HCT116 (cell line): ENCODE measurements at regions not wholly inside any gene's neighbourhood (a gene's known extent, or its start where the extent isn't known, plus 50 kb on each side); places are given as distances from the start of the nearest gene placed in this dataset.

Experiments
- ATAC-seq: fragments of 200-7000 bp; cut with Tn5 transposase; 2 replicates; pipeline ENCODE4 v1.9.1; 2020; ENCODE audit warnings: mild to moderate bottlenecking, moderate library complexity
- BruUV-seq: library from RNA; stranded (reverse); fragments of 400-500 nt; replicated peaks from 2 replicates; lab custom pipeline; 2021; lab: Mats Ljungman, UMichigan
- CTCF ChIA-PET: fragments of 300-600 bp; sonication (Branson Sonifier 250); formaldehyde crosslinking; loops from one replicate; lab custom pipeline; 2021; ENCODE audit warnings: antibody characterized with exemption; lab: Charles Lee
- POLR2A ChIA-PET: fragments of 300-600, 350-600 bp; sonication (Branson Sonifier 250); formaldehyde crosslinking; loops from one replicate; lab custom pipeline; 2021; ENCODE audit warnings: antibody characterized with exemption; lab: Charles Lee
- RAD21 ChIA-PET, 2 experiments: fragments of 300-600 bp; sonication (Branson Sonifier 250); formaldehyde crosslinking; loops; one replicate each; lab custom pipeline; 2023; ENCODE audit warnings: low total read pairs in 2 of 2; ENCODE audit not compliant: uncharacterized antibody in 2 of 2, unreplicated experiment in 2 of 2, low non-redundant PET in 1 of 2; lab: Charles Lee
- DNase-seq: peaks from one replicate; pipeline ENCODE4 v3.0.0-alpha.2; 2010; ENCODE audit warnings: low read depth, low spot score
- H2AFZ ChIP-seq: fragments of 200-600 bp; shearing (Covaris generic), sonication (generic); 2 replicates; pipeline ENCODE4 v1.6.1; 2017; ENCODE audit warnings: low read depth, mixed run types, mixed read lengths, antibody characterized with exemption, low read length; ENCODE audit not compliant: poor library complexity, severe bottlenecking
- H3K27ac ChIP-seq: 2 replicates; pipeline ENCODE4 v1.5.1; 2012; ENCODE audit warnings: low read depth, low read length
- H3K27me3 ChIP-seq: fragments of 200-600 bp; sonication (generic); 2 replicates; pipeline ENCODE4 v1.6.1; 2016; ENCODE audit warnings: mixed run types, low read length, mixed read lengths; ENCODE audit not compliant: insufficient read depth
- H3K36me3 ChIP-seq, 2 experiments: fragments of 200-500 bp in 1 of 2; fragments of 200-600 bp in 1 of 2; sonication (Bioruptor generic) in 1 of 2; sonication (generic) in 1 of 2; 2 replicates each; pipeline versions ENCODE4 v1.5.1 to v1.6.1; 2014 to 2016; ENCODE audit warnings: low read length in 2 of 2, inconsistent platforms in 1 of 2, mixed read lengths in 1 of 2, mixed run types in 1 of 2; ENCODE audit not compliant: insufficient read depth in 2 of 2, control insufficient read depth in 1 of 2
- H3K4me1 ChIP-seq, 2 experiments: fragments of 200-600 bp in 1 of 2; sonication (generic) in 1 of 2; 2 replicates each; pipeline versions ENCODE4 v1.5.1 to v1.6.1; 2012 to 2017; ENCODE audit warnings: low read length in 2 of 2, inconsistent platforms in 1 of 2, mild to moderate bottlenecking in 1 of 2, mixed read lengths in 1 of 2, mixed run types in 1 of 2, moderate library complexity in 1 of 2; ENCODE audit not compliant: insufficient read depth in 2 of 2, control insufficient read depth in 1 of 2
- H3K4me2 ChIP-seq: fragments of 200-600 bp; sonication (generic); 2 replicates; pipeline ENCODE4 v1.6.1; 2017; ENCODE audit warnings: mixed run types, low read length, mixed read lengths
- H3K4me3 ChIP-seq, 2 experiments: fragments of 200-600 bp in 1 of 2; sonication (generic) in 1 of 2; replicated peaks in 1 of 2; 2 replicates each; pipeline ENCODE4 v1.5.1; 2011 to 2016; ENCODE audit warnings: low read length in 2 of 2, control low read depth in 1 of 2, low read depth in 1 of 2, mild to moderate bottlenecking in 1 of 2, mixed read lengths in 1 of 2, mixed run types in 1 of 2
- H3K79me2 ChIP-seq: fragments of 200-600 bp; sonication (generic); 2 replicates; pipeline ENCODE4 v1.6.1; 2017; ENCODE audit warnings: mild to moderate bottlenecking, mixed run types, low read length, moderate library complexity, mixed read lengths; ENCODE audit not compliant: insufficient read depth
- H3K9ac ChIP-seq: fragments of 200-600 bp; sonication (generic); 2 replicates; pipeline ENCODE4 v1.6.1; 2016; ENCODE audit warnings: low read length, mixed read lengths
- H3K9me2 ChIP-seq: fragments of 200-600 bp; sonication (generic), shearing (Covaris generic); 2 replicates; pipeline ENCODE4 v1.6.1; 2017; ENCODE audit warnings: mixed run types, mild to moderate bottlenecking, moderate library complexity; ENCODE audit not compliant: insufficient read depth
- H3K9me3 ChIP-seq, 2 experiments: fragments of 200-500 bp in 1 of 2; fragments of 200-600 bp in 1 of 2; sonication (Bioruptor generic) in 1 of 2; sonication (generic) in 1 of 2; 2 replicates each; pipeline ENCODE4 v1.6.1; 2014 to 2017; ENCODE audit warnings: low read length in 2 of 2, mixed read lengths in 2 of 2, inconsistent platforms in 1 of 2, low read depth in 1 of 2, mild to moderate bottlenecking in 1 of 2, mixed run types in 1 of 2, moderate library complexity in 1 of 2; ENCODE audit not compliant: control insufficient read depth in 1 of 2, insufficient read depth in 1 of 2
- H4K20me1 ChIP-seq: fragments of 200-600 bp; sonication (generic), shearing (Covaris generic); 2 replicates; pipeline ENCODE4 v1.6.1; 2017; ENCODE audit warnings: mixed run types, mild to moderate bottlenecking, moderate library complexity; ENCODE audit not compliant: insufficient read depth
- CEBPB ChIP-seq: IDR thresholded peaks from 2 replicates; pipeline ENCODE4 v1.6.1; 2012; ENCODE audit warnings: low read depth
- EGR1 ChIP-seq: IDR thresholded peaks from 2 replicates; pipeline ENCODE4 v1.6.1; 2012; ENCODE audit warnings: low read depth
- ELF1 ChIP-seq: IDR thresholded peaks from 2 replicates; pipeline ENCODE4 v1.6.1; 2012; ENCODE audit warnings: low read depth, borderline replicate concordance
- EZH2 ChIP-seq: fragments of 200-600 bp; sonication (generic); IDR thresholded peaks from 2 replicates; pipeline ENCODE4 v1.6.1; 2017; ENCODE audit warnings: antibody characterized with exemption, mixed run types
- EZH2phosphoT487 ChIP-seq: fragments of 200-600 bp; IDR thresholded peaks from 2 replicates; pipeline ENCODE4 v1.6.1; 2018; ENCODE audit warnings: antibody characterized with exemption, borderline replicate concordance
- FOSL1 ChIP-seq: IDR thresholded peaks from 2 replicates; pipeline ENCODE4 v1.6.1; 2012; ENCODE audit warnings: low read depth
- JUND ChIP-seq: IDR thresholded peaks from 2 replicates; pipeline ENCODE4 v1.6.1; 2012
- POLR2A ChIP-seq: IDR thresholded peaks from 2 replicates; pipeline ENCODE4 v1.7.0; 2011; ENCODE audit warnings: borderline replicate concordance; ENCODE audit not compliant: insufficient read depth, insufficient read length; ENCODE audit errors: extremely low read depth
- POLR2AphosphoS5 ChIP-seq: IDR thresholded peaks from 2 replicates; pipeline ENCODE4 v1.6.1; 2011; ENCODE audit warnings: mild to moderate bottlenecking, low read depth, low read length, moderate library complexity
- RAD21 ChIP-seq: IDR thresholded peaks from 2 replicates; pipeline ENCODE4 v1.6.1; 2012; ENCODE audit warnings: low read depth, mild to moderate bottlenecking
- SIN3A ChIP-seq: IDR thresholded peaks from 2 replicates; pipeline ENCODE4 v1.6.1; 2012; ENCODE audit warnings: low read depth
- SP1 ChIP-seq: IDR thresholded peaks from 2 replicates; pipeline ENCODE4 v1.6.1; 2012; ENCODE audit warnings: low read depth
- SRF ChIP-seq: IDR thresholded peaks from 2 replicates; pipeline ENCODE4 v1.6.1; 2012; ENCODE audit warnings: low read depth
- TCF7L2 ChIP-seq: IDR thresholded peaks from 2 replicates; pipeline ENCODE4 v1.7.0; 2011; ENCODE audit warnings: borderline replicate concordance, inconsistent platforms; ENCODE audit not compliant: insufficient read depth, insufficient read length; ENCODE audit errors: extremely low read depth
- YY1 ChIP-seq: IDR thresholded peaks from 2 replicates; pipeline ENCODE4 v1.6.1; 2011; ENCODE audit warnings: low read length, low read depth, moderate library complexity, mild to moderate bottlenecking; ENCODE audit not compliant: insufficient replicate concordance; ENCODE audit errors: extremely low read depth
- ZBTB33 ChIP-seq: IDR thresholded peaks from 2 replicates; pipeline ENCODE4 v1.6.1; 2011; ENCODE audit warnings: mild to moderate bottlenecking, low read length, moderate library complexity; ENCODE audit not compliant: insufficient replicate concordance; ENCODE audit errors: extremely low read depth
- ZFX ChIP-seq: fragments of 450-650 bp; IDR thresholded peaks from 2 replicates; pipeline ENCODE4 v1.6.1; 2017
- ZNF274 ChIP-seq: fragments of 200-500 bp; sonication (Bioruptor generic); IDR thresholded peaks from 2 replicates; pipeline ENCODE4 v1.6.1; 2014; ENCODE audit warnings: mild to moderate bottlenecking, low read depth, low read length, inconsistent platforms
- intact Hi-C: fragments of 100-400 bp; cut with micrococcal nuclease; formaldehyde crosslinking; loops from 2 replicates; pipeline ENCODE4 v1.10.0; 2022
- TF ChIP-seq, protein P1 (sequence below): IDR thresholded peaks from 2 replicates; pipeline ENCODE4 v1.6.1; 2012
- TF ChIP-seq, protein P2 (sequence below), 3 experiments: fragments of 200-600 bp in 1 of 3; sonication (generic) in 1 of 3; IDR thresholded peaks in 2 of 3; conservative IDR thresholded peaks in 1 of 3; 2 replicates each; pipeline ENCODE4 v1.5.1; 2012 to 2017; ENCODE audit warnings: low read depth in 2 of 3, low read length in 2 of 3, antibody characterized with exemption in 1 of 3, borderline replicate concordance in 1 of 3, control low read depth in 1 of 3, mild to moderate bottlenecking in 1 of 3, mixed read lengths in 1 of 3, mixed run types in 1 of 3, moderate library complexity in 1 of 3; ENCODE audit not compliant: insufficient read depth in 1 of 3

- RAD21 ChIA-PET = no interaction called here
- no peaks in the 10 kb centered on the region for H3K9me3 ChIP-seq
- no peaks in the 10 kb centered on the region for H3K36me3 ChIP-seq
- no peak overlapping the region for H3K4me2 ChIP-seq
- no peak overlapping the region for H3K27ac ChIP-seq
- POLR2A ChIA-PET = no interaction called here
- DNase-seq (no peak), ATAC-seq (no peak)
- no peaks in the 10 kb centered on the region for H4K20me1 ChIP-seq
- BruUV-seq = no TSS peak
- TF ChIP-seq POLR2AphosphoS5 (no peak), CEBPB (no peak), ZNF274 (no peak), SRF (no peak), ZFX (no peak), TCF7L2 (no peak), SIN3A (no peak), EZH2 (no peak), POLR2A (no peak), ELF1 (no peak), FOSL1 (no peak), RAD21 (no peak), ZBTB33 (no peak), SP1 (no peak), YY1 (no peak), EZH2phosphoT487 (no peak), JUND (no peak), EGR1 (no peak)
- TF ChIP-seq, protein P1, sequence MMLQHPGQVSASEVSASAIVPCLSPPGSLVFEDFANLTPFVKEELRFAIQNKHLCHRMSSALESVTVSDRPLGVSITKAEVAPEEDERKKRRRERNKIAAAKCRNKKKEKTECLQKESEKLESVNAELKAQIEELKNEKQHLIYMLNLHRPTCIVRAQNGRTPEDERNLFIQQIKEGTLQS = no peak
- TF ChIP-seq, protein P2, sequence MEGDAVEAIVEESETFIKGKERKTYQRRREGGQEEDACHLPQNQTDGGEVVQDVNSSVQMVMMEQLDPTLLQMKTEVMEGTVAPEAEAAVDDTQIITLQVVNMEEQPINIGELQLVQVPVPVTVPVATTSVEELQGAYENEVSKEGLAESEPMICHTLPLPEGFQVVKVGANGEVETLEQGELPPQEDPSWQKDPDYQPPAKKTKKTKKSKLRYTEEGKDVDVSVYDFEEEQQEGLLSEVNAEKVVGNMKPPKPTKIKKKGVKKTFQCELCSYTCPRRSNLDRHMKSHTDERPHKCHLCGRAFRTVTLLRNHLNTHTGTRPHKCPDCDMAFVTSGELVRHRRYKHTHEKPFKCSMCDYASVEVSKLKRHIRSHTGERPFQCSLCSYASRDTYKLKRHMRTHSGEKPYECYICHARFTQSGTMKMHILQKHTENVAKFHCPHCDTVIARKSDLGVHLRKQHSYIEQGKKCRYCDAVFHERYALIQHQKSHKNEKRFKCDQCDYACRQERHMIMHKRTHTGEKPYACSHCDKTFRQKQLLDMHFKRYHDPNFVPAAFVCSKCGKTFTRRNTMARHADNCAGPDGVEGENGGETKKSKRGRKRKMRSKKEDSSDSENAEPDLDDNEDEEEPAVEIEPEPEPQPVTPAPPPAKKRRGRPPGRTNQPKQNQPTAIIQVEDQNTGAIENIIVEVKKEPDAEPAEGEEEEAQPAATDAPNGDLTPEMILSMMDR (IDR thresholded peaks at IDR 0.05 in 2 of 3, conservative IDR thresholded peaks at IDR 0.05 in 1 of 3; ENCODE audit: borderline replicate concordance in 1 of 3, insufficient read depth in 1 of 3, low read depth in 2 of 3, low read length in 2 of 3) = no peak
- TF ChIP-seq, all 23 proteins: peak for 0
- H2AFZ ChIP-seq = no peak overlapping the region
- H3K4me1 ChIP-seq = no peaks in the 10 kb centered on the region
- H3K4me3 ChIP-seq = no peak overlapping the region
- intact Hi-C loops = no loop called here
- H3K27me3 ChIP-seq = no peaks in the 10 kb centered on the region
- H3K9me2 ChIP-seq = no peaks in the 10 kb centered on the region
- CTCF ChIA-PET = no interaction called here
- H3K9ac ChIP-seq = no peak overlapping the region
- no peaks in the 10 kb centered on the region for H3K79me2 ChIP-seq
These were observed 647.7 kb downstream of the BCL11A start for GRCh38 chr2:59905731-59906130.
